ENCODE measurements at regions not wholly inside any gene's neighbourhood (a gene's known extent, or its start where the extent isn't known, plus 50 kb on each side); places are given as distances from the start of the nearest gene placed in this dataset.

DNA sequence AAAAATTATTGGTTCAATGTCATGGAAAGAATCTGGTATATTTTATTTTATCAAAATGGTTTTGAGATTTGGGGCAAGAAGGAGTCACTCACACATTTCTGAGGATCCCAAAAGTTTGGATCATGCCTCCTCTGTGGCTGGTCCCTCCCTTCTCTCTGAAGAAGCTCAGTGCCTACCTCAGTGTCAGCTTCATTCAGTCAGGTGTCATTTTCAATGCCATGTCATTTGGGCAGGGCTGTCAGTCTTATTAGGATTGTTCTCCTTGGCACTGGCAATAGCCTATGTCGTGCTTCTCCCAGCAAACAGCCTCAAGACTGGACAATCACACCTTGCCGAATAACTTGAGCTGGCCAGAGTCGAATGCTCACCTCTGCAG, 264.5 kb upstream of the CAMK1G start:
- Mint-ChIP-seq H3K36me3 (ENCODE audit: low read depth) (no peaks in the 10 kb centered on the region), H3K4me3 (ENCODE audit: unreplicated experiment) (no peak overlapping the region), H3K27me3 (ENCODE audit: low read depth) (peaks cover 10% of the 10 kb centered on the region), H3K4me1 (ENCODE audit: low read depth) (no peaks in the 10 kb centered on the region), H3K27ac (ENCODE audit: unreplicated experiment) (no peak overlapping the region), H3K9me3 (ENCODE audit: low read depth) (peaks cover 6% of the 10 kb centered on the region)
- DNase-seq (ENCODE audit: low spot score) = no peak
- TF ChIP-seq, protein P1, sequence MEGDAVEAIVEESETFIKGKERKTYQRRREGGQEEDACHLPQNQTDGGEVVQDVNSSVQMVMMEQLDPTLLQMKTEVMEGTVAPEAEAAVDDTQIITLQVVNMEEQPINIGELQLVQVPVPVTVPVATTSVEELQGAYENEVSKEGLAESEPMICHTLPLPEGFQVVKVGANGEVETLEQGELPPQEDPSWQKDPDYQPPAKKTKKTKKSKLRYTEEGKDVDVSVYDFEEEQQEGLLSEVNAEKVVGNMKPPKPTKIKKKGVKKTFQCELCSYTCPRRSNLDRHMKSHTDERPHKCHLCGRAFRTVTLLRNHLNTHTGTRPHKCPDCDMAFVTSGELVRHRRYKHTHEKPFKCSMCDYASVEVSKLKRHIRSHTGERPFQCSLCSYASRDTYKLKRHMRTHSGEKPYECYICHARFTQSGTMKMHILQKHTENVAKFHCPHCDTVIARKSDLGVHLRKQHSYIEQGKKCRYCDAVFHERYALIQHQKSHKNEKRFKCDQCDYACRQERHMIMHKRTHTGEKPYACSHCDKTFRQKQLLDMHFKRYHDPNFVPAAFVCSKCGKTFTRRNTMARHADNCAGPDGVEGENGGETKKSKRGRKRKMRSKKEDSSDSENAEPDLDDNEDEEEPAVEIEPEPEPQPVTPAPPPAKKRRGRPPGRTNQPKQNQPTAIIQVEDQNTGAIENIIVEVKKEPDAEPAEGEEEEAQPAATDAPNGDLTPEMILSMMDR (IDR thresholded peaks at IDR 0.05) = no peak

DNA sequence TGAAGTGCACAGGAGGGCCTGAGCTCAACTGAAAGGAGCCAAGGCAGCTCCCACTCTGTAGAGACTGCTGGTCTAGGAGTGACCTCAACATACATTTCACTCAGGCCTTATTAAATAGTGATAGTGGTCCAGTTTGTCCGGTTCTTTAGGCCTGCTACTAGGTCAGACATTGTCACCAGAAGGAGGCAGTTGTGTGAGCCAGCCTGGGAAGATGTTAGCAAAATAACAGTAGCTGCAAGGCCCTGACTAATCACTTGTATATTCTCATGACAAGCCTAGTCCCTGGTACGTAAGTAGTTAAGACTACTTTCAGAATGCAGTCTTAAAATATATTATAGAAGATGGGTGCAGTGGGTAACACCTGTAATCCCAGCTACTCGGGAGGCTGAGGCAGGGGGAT, 264.0 kb upstream of the CAMK1G start:
- no peak for DNase-seq (ENCODE audit: low spot score)
- peaks cover 6% of the 10 kb centered on the region for H3K27me3 Mint-ChIP-seq (ENCODE audit: low read depth)
- TF ChIP-seq, protein P1 (IDR thresholded peaks at IDR 0.05) = no peak
- no peak overlapping the region for H3K4me3 Mint-ChIP-seq (ENCODE audit: unreplicated experiment)
- H3K36me3 Mint-ChIP-seq (ENCODE audit: low read depth) = no peaks in the 10 kb centered on the region
- H3K9me3 Mint-ChIP-seq (ENCODE audit: low read depth) = peaks cover 6% of the 10 kb centered on the region
- H3K27ac Mint-ChIP-seq (ENCODE audit: unreplicated experiment) = no peak overlapping the region
- H3K4me1 Mint-ChIP-seq (ENCODE audit: low read depth) = no peaks in the 10 kb centered on the region

DNA sequence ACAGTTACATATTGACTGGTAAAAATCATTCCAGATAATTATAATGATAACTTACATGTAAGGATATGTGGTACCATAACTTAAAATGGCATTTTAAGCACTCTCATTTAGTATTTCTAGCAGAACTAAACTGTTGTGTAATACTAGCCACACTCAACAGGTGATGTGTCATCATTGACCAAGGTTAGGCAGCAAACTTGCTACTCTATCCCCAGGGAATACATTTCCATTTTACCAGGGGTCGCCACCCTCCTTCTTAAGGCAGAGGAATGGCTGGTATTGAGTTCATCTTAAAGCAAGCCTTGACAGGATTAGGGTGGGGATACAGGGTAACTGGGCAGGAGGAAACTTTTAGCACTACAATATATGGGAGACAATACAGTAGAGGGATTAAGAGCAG, 259.8 kb upstream of the CAMK1G start:
- H3K4me1 Mint-ChIP-seq (ENCODE audit: low read depth) = no peaks in the 10 kb centered on the region
- H3K27me3 Mint-ChIP-seq (ENCODE audit: low read depth) = no peaks in the 10 kb centered on the region
- H3K27ac Mint-ChIP-seq (ENCODE audit: unreplicated experiment) = no peak overlapping the region
- no peak overlapping the region for H3K4me3 Mint-ChIP-seq (ENCODE audit: unreplicated experiment)
- H3K9me3 Mint-ChIP-seq (ENCODE audit: low read depth) = peaks cover 4% of the 10 kb centered on the region
- TF ChIP-seq, protein P1 (IDR thresholded peaks at IDR 0.05) = no peak
- DNase-seq (ENCODE audit: low spot score) = no peak
- no peaks in the 10 kb centered on the region for H3K36me3 Mint-ChIP-seq (ENCODE audit: low read depth)

GRCh38 chr1:209324901-209325871, 258.3 kb upstream of the CAMK1G start:
- Mint-ChIP-seq H3K36me3 (ENCODE audit: low read depth) (no peaks in the 10 kb centered on the region), H3K4me3 (ENCODE audit: unreplicated experiment) (no peak overlapping the region), H3K27ac (ENCODE audit: unreplicated experiment) (no peak overlapping the region), H3K27me3 (ENCODE audit: low read depth) (peaks cover 6% of the 10 kb centered on the region), H3K4me1 (ENCODE audit: low read depth) (no peaks in the 10 kb centered on the region), H3K9me3 (ENCODE audit: low read depth) (peaks cover 4% of the 10 kb centered on the region)
- no peak for DNase-seq (ENCODE audit: low spot score)
- TF ChIP-seq, protein P1 (IDR thresholded peaks at IDR 0.05) = no peak

DNA sequence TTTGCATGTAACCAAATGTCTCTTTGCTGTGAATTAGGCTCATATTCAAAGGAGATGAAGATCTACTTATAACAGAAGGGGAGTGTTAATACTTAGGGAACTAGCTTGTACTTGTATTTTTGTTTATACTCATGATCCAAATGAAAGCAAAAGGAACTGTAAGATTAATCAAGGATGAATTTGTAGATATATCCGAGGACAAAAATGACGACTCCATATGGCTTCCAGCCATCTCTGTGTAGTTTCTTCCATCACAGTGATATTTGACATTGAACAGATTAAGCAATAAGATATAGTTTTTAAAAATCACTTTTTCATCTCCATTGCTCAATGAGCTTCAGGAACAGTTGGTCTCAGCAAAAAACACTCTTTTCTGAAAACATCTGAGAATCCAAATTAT, 257.4 kb upstream of the CAMK1G start:
- Mint-ChIP-seq H3K27ac (ENCODE audit: unreplicated experiment) (no peak overlapping the region), H3K36me3 (ENCODE audit: low read depth) (no peaks in the 10 kb centered on the region), H3K4me1 (ENCODE audit: low read depth) (no peaks in the 10 kb centered on the region), H3K27me3 (ENCODE audit: low read depth) (peaks cover 7% of the 10 kb centered on the region), H3K4me3 (ENCODE audit: unreplicated experiment) (no peak overlapping the region), H3K9me3 (ENCODE audit: low read depth) (peaks cover 4% of the 10 kb centered on the region)
- TF ChIP-seq, protein P1 (IDR thresholded peaks at IDR 0.05) = no peak
- DNase-seq (ENCODE audit: low spot score) = no peak
